Cerebellar cortex (tissue), 1 donor: ENCODE measurements at regions not wholly inside any gene's neighbourhood (a gene's known extent, or its start where the extent isn't known, plus 50 kb on each side); places are given as distances from the start of the nearest gene placed in this dataset.
"Not testable (repeated sequence)": the region's sequence is repeated elsewhere in the genome, so short reads cannot be mapped to it uniquely, and the experiment has no call there.

ENCODE experiments used
- DNase-seq: peaks from one replicate; pipeline ENCODE4 v3.0.0-alpha.2; 2015; ENCODE audit warnings: low spot score

- DNase-seq, result no peak
These were observed 587.5 kb downstream of the RFPL4B start for GRCh38 chr6:112934433-112935327.

DNA sequence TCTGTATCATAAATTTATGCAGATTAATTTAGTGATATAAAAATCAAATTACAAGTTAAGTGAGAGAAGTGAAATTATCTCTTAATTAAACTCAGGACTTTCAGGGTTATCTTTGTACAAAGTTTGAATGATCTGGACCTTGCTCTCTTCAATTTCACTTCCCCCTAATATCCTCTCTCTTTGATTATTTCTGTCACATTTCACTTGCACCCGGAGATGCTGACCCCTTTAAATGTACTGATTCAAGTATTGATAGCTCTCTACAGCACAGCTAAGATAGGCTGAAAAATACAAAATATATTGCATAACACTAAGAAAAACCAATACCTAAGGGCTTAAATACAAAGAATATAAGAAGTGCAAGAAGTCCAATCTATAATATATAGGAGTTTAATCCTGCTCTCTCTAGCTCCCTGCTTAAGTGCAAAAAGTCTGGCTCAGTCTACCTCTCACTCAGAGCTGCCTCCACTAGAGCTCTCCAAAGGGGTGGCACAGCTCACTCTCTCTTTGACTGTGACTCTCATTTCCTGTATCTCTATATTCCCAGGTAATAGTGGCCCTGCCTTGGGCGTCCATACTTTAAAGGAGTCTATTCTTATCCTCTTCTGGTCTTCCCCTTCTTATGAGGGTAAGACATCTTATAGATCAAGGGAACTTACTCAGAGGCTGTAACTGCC is 588.4 kb downstream of the RFPL4B start:
- DNase-seq, result no peak

- DNase-seq, result no peak
These were observed 588.9 kb downstream of the RFPL4B start for GRCh38 chr6:112936079-112936472.

DNA sequence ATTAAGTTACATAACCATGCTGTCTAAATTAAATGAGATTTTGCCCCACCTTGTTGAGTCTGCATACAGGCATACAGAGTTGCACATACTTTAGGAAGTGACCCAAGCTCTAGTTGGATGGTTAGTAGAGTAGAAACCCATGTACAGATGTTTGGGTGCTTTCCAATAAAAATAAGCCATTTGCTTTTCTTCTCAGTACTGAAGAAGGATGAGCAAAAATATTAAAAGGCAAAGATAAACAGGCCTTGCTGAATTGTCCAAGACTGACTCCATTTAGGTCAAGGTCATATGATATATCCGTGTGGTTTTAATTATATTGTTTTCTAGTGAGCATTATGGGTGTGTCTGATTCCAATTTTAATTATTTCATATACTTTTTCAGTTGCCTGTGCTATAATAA is 589.4 kb downstream of the RFPL4B start:
- DNase-seq, result no peak

DNA sequence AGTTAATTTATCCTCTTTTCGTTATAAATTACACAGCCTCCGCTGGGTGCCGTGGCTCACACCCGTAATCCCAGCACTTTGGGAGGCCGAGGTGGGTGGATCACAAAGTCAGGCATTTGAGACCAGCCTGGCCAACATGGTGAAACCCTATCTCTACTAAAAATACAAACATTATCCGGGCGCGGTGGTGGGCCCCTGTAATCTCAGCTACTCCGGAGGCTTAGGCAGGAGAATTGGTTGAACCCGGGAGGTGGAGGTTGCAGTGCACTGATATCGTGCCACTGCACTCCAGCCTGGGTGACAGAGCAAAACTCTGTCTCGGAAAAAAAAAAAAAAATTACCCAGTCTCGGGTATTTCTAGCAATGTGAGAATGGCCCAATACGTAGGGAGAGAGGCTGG is 590.6 kb downstream of the RFPL4B start:
- DNase-seq, result not testable (repeated sequence)

GRCh38 chr6:112938650-112939049 is 591.5 kb downstream of the RFPL4B start:
- DNase-seq, result no peak

DNA sequence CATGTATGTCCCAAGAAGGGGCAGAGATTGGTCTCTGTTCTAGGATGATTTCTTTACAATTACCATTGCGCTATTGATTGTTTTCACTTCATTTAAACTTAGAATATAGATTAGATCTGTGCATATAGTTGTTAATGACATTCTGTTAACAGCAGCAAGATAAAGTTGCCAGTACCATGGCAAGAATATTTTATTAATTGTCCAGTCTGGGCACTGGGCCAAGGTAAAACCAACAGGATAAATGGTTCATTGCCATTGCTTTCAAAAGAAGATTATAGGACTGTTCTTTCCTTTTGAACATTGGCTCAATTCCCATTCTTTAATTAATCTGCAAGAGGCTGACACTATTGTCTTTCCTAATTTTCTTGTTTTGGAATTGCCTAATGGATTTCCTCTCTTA is 592.4 kb downstream of the RFPL4B start:
- peak; percentile 4 for DNase-seq

DNA sequence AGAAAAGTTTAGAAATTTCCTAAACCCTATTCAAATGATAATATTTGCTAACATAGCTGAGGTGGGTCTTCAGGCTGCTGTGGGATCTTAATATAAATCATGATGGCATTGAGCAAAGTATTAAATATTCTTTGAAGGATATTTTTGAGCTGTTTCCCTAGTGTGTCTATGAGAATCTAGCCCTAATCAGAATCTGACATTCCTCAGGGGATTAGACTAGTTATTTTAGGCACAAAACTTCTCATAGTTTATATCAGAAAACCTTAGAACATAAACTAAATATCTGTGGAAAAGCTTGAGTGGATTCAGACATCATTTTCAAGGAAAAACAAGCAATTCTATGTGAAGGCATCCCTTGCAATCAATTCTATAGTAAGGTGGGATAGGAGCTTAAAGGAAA is 594.5 kb downstream of the RFPL4B start:
- no peak for DNase-seq

GRCh38 chr6:112946051-112946450 is 598.9 kb downstream of the RFPL4B start:
- DNase-seq, result no peak

DNA sequence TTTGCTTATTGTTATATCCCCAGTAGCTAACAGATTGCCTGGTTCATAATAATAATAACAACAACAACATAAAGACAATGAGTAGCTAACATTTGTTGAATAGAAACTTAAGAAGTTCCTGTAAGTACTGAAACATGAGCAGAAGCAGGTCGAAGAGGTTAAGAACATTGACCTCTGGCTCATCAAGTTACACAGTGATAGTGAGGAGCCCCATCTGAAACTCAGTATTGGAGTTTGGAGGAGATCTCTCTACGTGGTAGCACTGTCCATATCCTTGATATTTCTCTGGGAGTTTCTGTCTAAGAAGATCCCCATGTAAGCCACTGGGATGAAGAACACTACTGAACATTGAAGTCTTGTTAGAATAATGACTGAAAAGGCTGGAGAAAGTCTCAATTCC is 600.4 kb downstream of the RFPL4B start:
- no peak for DNase-seq

DNA sequence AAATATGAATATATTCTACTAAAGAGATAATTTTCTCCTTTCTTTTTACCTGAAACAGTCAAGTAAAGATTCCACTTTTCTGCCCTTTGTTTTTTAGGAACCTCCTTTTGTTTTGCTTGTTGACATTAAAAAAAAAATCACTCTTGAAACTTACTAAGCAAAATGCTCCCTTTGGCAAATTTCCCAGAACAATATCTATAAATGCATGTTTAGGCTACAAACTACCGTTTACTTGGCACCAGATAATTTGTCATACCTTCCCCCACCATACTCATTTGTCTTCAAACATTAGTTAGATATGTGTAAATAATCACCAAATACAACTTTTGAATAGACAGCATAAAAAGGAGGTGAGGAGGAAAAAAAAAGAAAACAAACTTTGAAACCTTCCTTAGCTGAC is 604.7 kb downstream of the RFPL4B start:
- no peak for DNase-seq

- not testable (repeated sequence) for DNase-seq
These were observed 608.6 kb downstream of the RFPL4B start for GRCh38 chr6:112955743-112956142.

DNA sequence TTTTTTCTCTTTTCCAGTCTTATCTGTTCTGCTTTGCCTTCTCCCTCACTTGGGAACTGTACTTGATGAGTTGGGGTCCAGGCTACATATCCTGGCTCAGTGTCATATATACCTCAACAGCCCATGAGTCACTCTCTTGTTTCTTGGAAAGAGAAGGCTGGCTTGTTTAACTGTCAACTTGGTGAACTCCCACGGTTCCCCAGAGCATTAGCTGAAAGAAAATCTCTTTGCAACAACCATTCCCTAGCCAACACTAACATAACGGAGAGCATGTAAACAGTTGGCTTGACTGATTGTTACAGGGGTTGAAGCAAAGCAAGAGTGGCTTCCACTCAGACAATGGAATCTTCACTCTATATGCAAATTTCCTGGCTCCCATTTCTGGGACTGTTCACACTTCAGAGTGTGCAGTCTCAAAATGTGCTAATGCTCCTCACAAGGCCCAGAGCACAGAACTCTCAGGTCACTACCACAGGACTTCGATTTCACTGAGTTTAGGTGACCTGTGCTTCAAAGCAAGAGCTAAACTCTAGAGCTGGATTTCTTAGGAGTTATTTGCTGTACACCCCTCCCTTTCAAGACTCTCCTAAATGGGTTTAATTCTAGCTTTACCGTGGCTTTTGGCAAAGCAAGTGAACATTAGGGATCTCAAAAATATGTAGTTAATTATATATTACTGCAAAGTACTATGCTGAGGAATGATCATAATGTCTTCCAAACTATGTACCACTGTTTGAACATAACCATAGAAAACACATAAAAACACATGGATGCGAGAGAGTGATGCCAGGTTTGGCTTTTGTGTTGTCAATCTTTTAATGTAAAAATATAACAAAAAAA is 609.8 kb downstream of the RFPL4B start:
- DNase-seq, result no peak

GRCh38 chr6:112957536-112957916 is 610.4 kb downstream of the RFPL4B start:
- no peak for DNase-seq

DNA sequence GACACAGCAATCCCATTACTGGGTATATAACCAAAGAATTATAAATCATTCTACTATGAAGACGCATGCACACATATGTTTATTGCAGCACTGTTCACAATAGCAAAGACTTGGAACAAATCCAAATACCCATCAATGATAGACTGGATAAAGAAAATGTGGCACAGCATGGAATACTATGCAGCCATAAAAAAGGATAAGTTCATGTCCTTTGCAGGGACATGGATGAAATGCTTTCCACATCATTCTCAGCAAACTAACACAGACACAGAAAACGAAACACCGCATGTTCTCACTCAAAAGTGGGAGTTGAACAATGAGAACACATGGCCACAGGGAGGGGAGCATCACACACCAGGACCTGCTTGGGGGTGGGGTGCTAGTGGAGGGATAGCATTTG is 613.0 kb downstream of the RFPL4B start:
- not testable (repeated sequence) for DNase-seq

DNA sequence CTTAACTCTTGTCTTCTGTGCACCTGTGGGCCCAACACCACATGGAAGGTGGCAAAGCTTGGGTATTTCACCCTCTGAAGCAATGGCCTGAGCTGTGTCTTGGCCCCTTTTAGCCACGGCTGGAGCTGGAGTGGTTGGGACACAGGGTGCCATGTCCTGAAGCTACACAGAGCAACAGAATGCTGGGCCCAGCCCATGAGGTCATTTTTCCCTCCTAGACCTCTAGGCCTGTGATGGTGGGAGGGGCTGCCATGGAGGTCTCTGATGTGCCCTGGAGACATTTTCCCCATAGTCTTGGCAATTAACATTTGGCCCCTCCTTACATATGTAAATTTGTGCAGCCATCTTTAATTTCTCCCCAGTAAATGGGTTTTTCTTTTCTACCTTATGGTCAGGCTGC is 620.8 kb downstream of the RFPL4B start:
- no peak for DNase-seq

DNA sequence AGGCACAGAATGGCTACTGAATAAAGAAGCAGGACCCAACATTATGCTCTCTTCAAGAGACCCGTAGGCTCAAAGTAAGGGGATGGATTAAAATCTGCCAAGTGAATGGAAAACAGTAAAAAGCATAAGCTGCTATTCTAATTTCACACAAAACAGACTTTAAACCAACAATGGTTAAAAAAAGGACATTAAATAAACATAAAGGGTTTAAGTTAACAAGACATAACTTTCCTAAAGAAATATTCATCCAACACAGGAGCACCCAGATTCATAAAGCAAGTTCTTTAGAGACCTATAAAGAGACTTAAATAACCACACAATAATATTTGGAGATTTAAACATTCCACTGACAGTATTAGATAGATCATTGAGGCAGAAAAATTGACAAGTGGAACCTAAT is 624.5 kb downstream of the RFPL4B start:
- DNase-seq, result no peak

DNA sequence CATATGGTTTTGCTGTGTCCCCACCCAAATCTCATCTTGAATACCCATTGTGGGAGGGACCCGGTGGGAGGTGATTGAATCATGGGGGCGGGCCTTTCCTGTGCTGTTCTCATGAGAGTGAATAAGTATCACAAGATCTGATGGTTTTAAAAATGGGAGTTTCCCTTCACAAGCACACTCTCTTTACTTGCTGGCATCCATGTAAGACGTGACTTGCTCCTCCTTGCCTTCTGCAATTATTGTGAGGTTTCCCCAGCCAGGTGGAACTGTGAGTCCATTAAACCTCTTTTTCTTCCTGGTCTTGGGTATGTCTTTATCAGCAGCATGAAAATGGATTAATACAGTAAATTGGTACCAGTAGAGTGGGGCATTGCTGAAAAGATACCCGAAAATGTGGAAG is 627.8 kb downstream of the RFPL4B start:
- not testable (repeated sequence) for DNase-seq

DNA sequence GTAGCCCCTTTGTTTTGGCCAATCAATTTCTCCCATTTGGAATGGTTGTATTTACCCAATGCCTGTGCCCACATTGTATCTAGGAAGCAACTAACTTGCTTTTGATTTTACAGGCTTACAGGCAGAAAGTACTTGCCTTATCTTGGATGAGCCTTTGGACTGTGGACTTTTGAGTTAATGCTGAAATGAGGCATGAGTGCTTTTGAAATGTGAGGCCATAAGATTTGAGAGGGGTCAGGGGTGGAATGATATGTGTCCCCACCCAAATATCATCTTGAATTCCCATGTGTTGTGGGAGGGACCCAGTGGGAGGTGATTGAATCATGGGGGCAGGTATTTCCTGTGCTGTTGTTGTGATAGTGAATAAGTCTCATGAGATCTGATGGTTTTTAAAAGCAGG is 629.4 kb downstream of the RFPL4B start:
- DNase-seq, result not testable (repeated sequence)

DNA sequence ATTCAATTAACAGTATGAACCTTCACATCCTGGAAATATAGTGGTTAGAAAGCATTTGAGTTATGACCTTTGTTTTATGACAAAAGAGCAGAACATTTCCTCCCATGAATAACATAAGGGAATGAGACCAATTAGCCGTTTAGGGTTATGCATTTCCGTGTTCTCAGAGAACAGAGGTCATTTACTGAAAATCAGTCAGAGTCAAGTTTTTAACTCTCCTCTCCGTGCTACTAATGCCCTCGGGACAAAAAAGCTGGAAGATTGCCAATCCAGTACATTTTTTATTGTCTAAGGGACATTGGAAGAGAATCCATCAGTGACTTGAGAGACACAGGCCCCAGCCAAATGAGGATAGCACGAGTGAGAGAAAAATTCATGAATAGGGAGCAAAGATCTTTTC is 632.7 kb downstream of the RFPL4B start:
- DNase-seq, result no peak

GRCh38 chr6:112980676-112981075 is 633.5 kb downstream of the RFPL4B start:
- DNase-seq, result no peak

DNA sequence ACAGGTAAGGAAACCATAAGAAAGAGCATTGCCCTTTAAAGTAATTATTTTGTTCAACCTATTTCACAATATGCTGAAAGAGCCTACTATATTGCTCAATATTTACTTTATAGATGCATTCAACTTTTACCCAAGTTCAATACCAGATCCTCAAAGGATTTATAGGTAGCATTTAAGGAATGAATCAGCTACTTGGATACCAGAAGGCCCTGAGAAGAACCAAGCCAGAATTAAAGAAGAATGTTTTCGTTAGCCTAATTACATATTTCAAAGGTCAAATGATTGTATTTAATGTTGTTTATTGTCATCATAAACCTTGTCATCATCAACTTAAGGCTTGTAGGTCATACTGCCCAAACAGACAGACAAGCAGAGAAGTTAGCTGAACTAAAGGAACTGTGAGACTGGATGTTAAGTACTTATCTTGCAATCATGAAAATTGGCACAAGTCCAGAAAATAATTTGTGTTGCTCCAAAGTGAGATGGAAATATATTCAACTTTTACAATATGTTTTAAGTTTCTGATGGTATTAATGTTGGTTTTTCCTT is 636.7 kb downstream of the RFPL4B start:
- DNase-seq, result no peak
